ENCODE measurements at regions not wholly inside any gene's neighbourhood (a gene's known extent, or its start where the extent isn't known, plus 50 kb on each side); places are given as distances from the start of the nearest gene placed in this dataset.

DNA sequence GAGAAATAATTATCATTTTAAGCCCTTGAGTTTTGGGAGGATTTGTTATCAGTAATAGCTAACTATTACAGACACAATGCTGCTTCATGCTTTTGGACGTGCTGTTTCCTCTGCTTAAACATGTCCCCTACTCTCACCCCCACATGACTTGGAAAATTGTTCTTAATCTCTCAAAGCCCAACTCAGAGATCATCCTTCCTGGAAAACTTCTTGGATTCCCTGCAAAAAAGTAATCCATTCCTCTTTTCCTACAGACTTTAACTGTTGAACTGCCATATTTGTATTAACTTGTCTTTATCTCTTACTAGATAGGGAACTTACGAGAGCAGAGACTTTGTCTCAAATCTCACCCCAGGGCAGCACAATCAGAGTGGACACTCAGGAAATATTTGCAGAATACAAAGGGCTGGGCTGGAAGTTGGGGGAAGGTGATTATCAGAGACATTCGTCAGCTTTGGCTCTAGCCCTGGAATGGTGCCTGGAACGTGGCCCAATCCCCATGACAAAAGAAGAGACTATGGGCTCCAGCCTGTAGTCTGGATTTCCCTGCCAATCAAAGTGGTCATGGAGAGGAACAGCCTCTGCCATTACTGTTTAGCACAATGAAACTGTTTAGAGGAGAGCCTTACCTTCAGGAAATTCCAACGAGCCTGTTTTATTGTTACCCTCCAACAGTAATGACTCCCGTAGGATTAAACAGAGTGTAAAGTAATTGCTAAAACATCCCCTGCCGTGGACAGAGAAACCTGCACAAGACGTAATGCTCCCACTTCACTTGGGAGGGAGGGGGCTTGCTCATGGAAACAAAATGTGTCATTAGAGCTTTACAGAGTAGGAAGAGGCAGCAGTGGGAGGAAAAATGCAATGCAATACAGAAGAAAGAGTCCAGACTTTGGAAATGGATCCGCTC lies 140.4 kb upstream of the AUTS2 start:
- TF ChIP-seq, protein P1, sequence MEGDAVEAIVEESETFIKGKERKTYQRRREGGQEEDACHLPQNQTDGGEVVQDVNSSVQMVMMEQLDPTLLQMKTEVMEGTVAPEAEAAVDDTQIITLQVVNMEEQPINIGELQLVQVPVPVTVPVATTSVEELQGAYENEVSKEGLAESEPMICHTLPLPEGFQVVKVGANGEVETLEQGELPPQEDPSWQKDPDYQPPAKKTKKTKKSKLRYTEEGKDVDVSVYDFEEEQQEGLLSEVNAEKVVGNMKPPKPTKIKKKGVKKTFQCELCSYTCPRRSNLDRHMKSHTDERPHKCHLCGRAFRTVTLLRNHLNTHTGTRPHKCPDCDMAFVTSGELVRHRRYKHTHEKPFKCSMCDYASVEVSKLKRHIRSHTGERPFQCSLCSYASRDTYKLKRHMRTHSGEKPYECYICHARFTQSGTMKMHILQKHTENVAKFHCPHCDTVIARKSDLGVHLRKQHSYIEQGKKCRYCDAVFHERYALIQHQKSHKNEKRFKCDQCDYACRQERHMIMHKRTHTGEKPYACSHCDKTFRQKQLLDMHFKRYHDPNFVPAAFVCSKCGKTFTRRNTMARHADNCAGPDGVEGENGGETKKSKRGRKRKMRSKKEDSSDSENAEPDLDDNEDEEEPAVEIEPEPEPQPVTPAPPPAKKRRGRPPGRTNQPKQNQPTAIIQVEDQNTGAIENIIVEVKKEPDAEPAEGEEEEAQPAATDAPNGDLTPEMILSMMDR (IDR thresholded peaks at IDR 0.05; ENCODE audit: insufficient read depth, low read length, severe bottlenecking), result no peak
- no peak for DNase-seq (ENCODE audit: low read depth)
- Histone ChIP-seq H3K36me3 (ENCODE audit: control insufficient read depth, insufficient read depth, low read length) (no peaks in the 10 kb centered on the region), H3K4me3 (ENCODE audit: low read depth, low read length) (no peak overlapping the region), H3K27me3 (ENCODE audit: control insufficient read depth, insufficient read depth, low read length) (no peaks in the 10 kb centered on the region)
- FAIRE-seq, result no peak

- DNase-seq (ENCODE audit: low read depth), result no peak
- FAIRE-seq, result no peak
- Histone ChIP-seq H3K36me3 (ENCODE audit: control insufficient read depth, insufficient read depth, low read length) (no peaks in the 10 kb centered on the region), H3K4me3 (ENCODE audit: low read depth, low read length) (no peak overlapping the region), H3K27me3 (ENCODE audit: control insufficient read depth, insufficient read depth, low read length) (no peaks in the 10 kb centered on the region)
- TF ChIP-seq, protein P1 (IDR thresholded peaks at IDR 0.05; ENCODE audit: insufficient read depth, low read length, severe bottlenecking), result no peak
Measured at GRCh38 chr7:69464035-69464434, 134.2 kb upstream of the AUTS2 start.

DNA sequence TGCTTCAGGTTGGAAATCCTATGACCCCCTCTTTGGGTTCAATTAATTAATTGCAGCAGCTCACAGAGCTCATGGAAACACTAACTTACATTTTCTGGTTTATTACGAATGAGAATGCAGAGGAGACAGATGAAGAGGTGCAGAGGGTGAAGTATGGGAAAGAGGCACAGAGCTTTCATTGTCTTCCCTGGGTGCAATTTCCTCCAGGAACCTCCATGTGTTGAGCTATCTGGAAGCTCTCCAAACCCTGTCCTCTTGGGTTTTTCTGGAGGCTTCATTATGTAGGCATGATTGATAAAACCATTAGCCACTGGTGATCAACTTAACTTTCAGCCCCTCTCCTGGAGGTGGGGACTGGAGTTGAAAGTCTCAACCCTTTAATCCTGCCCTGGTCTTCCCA lies 133.0 kb upstream of the AUTS2 start:
- FAIRE-seq, result no peak
- TF ChIP-seq, protein P1 (IDR thresholded peaks at IDR 0.05; ENCODE audit: insufficient read depth, low read length, severe bottlenecking), result no peak
- H3K36me3 ChIP-seq (ENCODE audit: control insufficient read depth, insufficient read depth, low read length), result no peaks in the 10 kb centered on the region

DNA sequence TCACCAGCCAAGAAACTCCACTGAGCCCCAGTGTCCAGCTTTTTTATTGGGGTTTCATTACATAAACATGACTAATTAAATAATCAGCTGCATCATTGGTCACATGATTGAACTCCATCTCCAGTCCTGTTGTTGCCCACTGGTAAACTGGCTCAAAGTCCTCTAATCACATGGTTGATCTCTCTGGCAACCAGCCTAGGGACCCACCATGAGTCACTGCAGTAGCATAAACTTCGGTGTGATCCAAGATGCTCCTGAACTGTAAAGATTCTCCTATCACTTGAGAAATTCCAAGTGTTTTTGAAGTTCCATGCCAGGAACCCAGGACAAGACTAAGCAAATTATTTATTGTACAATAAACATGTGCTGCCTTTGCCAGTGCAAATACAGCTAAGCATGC lies 130.4 kb upstream of the AUTS2 start:
- H3K4me3 ChIP-seq (ENCODE audit: low read depth, low read length), result no peak overlapping the region
- FAIRE-seq (no peak), DNase-seq (ENCODE audit: low read depth) (no peak)
- H3K36me3 ChIP-seq (ENCODE audit: control insufficient read depth, insufficient read depth, low read length), result no peaks in the 10 kb centered on the region
- H3K27me3 ChIP-seq (ENCODE audit: control insufficient read depth, insufficient read depth, low read length), result no peaks in the 10 kb centered on the region
- TF ChIP-seq, protein P1 (IDR thresholded peaks at IDR 0.05; ENCODE audit: insufficient read depth, low read length, severe bottlenecking), result no peak

More for the DNA sequence above, 133.0 kb upstream of the AUTS2 start:
- H3K27me3 ChIP-seq (ENCODE audit: control insufficient read depth, insufficient read depth, low read length), result no peaks in the 10 kb centered on the region
- no peak overlapping the region for H3K4me3 ChIP-seq (ENCODE audit: low read depth, low read length)
- DNase-seq (ENCODE audit: low read depth), result no peak

GRCh38 chr7:69476416-69476815 lies 121.9 kb upstream of the AUTS2 start:
- no peaks in the 10 kb centered on the region for H3K27me3 ChIP-seq (ENCODE audit: control insufficient read depth, insufficient read depth, low read length)
- DNase-seq (ENCODE audit: low read depth) (no peak), FAIRE-seq (no peak)
- TF ChIP-seq, protein P1 (IDR thresholded peaks at IDR 0.05; ENCODE audit: insufficient read depth, low read length, severe bottlenecking), result no peak
- H3K4me3 ChIP-seq (ENCODE audit: low read depth, low read length), result no peak overlapping the region
- H3K36me3 ChIP-seq (ENCODE audit: control insufficient read depth, insufficient read depth, low read length), result no peaks in the 10 kb centered on the region
